Colon (tissue), 2 donors: ENCODE measurements at regions not wholly inside any gene's neighbourhood (a gene's known extent, or its start where the extent isn't known, plus 50 kb on each side); places are given as distances from the start of the nearest gene placed in this dataset.
A peak's percentile ranks its signal among the peaks of the same experiment; 100 is the strongest.
"Not testable (repeated sequence)": the region's sequence is repeated elsewhere in the genome, so short reads cannot be mapped to it uniquely, and the experiment has no call there.

Experiments used
- FAIRE-seq: peaks from 2 replicates; lab custom pipeline; 2012; peaks lifted over from hg19 to GRCh38; lab: Jason Lieb, UNC
- donor health status: control.
- donor health status: control.

DNA sequence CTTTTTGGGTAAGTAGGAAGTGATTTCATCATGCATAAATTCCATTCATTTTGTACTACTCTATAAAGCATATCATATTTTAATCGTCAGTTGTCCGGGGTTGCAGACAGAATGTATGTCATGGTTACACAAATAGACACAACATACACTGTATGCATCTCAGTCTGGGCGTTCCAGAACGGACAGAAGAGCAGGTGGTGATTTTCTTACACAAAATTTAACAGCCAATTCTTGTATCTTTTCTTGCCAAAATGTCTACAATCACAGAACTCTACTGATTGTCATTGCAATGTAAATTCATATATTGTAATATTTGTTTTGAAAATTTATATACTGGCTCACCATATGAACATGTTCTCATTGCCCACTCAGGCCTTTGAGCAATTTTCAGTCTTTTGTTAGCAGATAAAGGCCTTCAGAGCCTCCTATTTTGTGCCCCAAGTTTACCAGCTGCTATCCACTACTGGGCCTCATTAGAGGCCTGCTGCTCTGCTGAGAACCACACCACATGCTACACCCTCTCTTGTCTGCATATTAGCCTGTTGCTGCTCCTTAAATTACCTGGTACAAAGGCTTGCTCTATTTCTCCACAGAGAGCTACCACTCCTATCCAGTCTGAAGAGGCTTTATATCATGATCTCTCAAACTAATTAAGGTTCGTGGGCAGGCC is 61.5 kb downstream of the PRDM13 start:
- FAIRE-seq, result no peak

GRCh38 chr6:99689916-99690685 is 83.5 kb downstream of the PRDM13 start:
- FAIRE-seq, result no peak

DNA sequence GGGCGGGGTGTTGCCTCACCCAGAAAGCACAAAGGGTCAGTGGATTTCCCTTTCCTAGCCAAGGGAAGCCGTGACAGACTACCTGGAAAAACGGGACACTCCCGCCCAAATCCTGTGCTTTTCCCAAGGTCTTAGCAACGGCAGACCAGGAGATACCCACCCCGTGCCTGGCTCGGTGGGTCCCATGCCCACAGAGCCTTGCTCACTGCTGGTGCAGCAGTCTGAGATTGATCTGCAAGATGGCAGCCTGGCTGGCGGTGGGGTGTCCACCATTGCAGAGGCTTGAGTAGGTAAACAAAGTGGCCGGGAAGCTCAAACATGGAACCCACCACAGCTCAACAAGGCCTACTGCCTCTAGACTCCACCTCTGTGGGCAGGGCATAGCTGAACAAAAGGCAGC is 95.7 kb downstream of the PRDM13 start:
- FAIRE-seq, result not testable (repeated sequence)

DNA sequence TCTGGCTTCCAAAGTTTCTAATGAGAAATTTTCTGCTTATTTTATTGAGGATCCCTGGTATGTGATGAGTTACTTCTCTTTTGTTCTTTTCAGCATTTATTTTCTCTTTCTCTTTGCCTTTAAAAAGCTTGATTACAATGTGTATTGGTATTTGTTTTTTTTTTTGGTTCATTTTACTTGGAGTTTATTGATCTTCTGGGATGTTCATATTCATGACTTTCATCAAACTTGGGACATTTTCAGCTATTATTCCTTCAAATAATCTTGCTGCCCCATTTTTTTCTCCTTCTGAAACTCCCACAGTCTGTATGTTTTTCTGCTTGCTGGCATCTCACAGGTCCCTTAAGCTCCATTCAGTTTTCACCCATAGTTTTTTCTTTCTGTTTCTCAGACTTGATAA is 102.4 kb downstream of the PRDM13 start:
- no peak for FAIRE-seq

DNA sequence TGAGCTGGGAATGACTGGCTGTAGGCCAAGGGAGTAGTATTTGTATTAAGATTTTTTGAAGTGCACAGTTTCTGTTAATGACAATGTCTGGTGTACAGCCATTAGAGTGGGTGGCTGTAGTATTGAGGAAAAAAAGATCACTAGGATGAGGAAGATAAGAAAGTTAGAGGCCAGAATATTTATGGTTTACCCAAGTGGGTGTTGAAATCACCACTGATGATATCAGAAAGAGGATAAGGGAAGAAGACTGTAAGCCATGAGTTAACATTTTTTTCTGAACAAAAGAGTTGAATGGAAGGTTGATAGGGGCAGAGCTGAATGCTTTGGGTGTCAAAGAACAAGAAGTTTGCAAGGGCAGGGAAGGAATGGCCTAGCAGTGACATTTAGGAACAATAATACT is 104.7 kb downstream of the PRDM13 start:
- no peak for FAIRE-seq

DNA sequence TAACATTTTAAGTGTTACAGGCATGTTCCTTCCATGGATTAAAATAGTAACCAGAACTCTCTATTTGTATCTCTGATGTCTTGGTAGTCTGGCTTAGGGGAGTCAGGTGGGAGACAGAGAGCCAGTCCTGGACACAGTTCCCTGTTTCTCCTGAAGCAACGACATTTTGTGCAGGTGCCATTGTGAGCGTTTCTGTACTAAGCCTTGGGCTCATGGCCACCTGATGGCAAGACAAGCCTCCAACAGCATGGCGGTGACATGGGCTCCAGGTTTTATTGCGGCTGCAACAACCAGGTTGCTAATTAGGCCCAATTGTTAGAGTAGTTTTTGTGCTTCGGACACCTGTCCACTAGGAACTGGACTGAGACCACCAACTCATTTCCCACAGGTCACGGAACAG is 105.3 kb downstream of the PRDM13 start:
- FAIRE-seq, result no peak

DNA sequence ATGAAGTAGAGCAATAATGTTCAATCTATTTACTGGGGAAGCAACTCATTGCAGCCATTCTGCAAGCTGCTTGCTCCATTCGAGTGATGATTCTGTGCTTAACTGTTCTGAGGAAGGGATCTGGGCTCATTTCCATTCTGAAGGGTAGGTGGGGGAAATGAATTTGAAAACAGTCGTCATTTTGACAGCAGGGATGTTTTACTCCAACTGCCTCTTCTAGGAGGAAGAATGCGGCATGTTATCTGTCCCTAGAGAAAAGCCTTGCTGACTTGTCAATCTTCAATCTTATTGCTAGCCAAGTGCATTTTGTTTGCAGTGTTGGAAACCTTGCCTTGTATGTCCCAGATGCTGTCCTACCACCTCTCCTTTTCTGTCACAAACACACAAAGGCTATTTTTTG is 105.9 kb downstream of the PRDM13 start:
- FAIRE-seq, result no peak

DNA sequence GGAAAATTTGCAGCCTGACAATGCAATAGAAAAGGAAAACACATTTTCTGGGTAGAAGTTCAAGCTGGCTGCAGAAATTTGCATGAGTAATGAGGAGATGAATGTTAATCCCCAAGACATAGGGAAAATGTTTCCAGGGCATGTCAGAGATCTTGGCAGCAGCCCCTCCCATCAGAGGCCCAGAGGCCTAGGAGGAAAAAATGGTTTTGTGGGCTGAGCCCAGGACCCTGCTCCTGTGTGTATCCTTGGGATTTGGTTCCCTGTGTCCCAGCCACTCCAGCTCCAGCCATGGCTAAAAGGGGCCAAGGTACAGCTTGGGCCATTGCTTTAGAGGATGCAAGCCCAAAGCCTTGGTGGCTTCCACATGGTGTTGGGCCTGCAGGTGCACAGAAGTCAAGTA is 115.4 kb downstream of the PRDM13 start:
- not testable (repeated sequence) for FAIRE-seq

DNA sequence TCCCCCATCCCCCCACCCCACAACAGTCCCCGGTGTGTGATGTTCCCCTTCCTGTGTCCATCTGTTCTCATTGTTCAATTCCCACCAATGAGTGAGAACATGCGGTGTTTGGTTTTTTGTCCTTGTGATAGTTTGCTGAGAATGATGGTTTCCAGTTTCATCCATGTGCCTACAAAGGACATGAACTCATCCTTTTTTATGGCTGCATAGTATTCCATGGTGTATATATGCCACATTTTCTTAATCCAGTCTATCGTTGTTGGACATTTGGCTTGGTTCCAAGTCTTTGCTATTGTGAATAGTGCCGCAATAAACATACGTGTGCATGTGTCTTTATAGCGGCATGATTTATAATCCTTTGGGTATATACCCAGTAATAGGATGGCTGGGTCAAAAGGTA is 123.6 kb downstream of the PRDM13 start:
- FAIRE-seq, result not testable (repeated sequence)

DNA sequence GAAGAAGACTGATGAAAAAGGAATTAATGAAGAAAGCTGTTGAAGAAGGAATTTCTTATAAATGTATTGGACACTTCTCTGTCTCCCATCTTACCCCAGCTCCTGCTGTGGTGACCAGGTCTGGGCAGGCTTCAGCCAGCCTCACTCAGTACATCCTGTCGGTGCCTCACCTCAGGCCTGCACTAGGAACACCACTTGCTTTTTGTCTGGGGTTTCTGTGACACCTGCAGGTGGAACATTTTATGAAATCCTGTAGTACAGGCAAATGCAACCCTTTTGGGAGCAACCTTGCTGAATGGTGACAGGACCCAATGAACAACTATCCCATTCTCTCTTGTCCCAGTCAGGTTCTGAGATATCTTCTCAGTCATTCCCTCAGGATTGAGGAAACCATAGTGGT is 129.7 kb downstream of the PRDM13 start:
- FAIRE-seq, result no peak

DNA sequence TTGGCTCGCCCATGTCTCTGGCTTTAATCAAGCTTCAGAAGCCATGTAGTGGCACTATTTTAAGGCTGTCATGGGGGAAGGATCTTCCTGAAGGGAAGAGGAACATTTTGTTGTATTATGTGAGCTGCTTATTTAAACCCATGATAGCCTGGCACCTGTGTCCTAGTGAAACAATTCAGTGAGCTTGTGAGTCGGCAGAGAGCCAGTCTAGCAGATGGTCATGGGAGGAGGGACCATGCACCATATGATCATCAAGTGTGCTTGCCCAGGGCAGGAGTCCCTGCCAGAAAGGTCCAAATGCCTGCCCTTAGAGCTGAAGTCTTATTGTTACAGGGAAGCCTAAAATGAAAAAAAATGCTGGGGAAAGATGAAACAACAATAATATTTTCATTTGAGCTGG is 132.9 kb downstream of the PRDM13 start:
- no peak for FAIRE-seq

DNA sequence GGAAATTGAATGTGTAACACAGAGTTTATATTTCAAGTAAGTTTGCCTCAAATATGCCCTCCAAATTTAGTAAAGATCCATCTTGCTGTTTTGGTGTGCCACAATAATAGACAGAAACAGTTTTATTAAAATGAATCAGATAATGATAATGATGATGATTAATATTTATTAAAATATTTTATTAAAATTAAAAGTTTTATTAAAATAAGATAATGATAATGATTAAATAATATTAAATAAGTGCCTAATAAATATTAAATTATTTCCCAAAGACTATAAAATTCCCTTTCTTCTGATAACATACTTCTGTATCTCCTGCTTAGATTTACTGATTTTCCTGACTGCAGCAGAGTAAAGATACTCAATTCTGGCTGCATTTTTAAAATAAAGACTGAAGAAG is 134.5 kb downstream of the PRDM13 start:
- FAIRE-seq, result peak; percentile 43

GRCh38 chr6:99743647-99744046 is 137.0 kb downstream of the PRDM13 start:
- FAIRE-seq, result no peak

GRCh38 chr6:99745651-99746050 is 139.0 kb downstream of the PRDM13 start:
- FAIRE-seq, result no peak

DNA sequence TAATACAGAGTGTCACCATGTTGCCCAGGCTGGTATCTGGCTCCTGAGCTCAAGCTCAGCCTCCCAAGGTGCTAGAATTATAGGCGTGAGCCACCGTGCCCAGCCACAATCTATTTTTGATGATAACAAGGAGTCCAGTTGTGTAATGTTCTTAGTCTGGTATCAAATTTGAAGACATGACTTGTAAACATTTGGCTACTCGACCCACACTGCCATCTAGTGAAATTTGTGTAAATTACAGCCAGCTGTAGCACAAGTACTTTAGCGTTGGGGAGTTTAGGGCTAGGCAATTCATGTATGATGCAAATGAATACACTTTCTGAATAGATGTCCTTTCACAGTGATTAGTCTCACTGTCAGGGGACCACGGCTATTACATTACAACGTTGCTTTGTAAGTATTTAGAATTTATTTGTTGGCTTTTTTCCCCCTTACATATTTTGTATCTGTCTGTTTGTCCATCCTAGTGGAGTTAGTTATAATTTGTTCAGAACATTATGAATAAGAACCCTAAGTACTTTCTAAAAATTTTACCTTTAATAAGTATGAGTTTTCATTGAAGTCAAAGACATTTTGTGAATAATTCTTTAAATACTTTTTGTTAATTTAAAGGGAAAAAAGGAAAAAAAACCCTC is 139.7 kb downstream of the PRDM13 start:
- FAIRE-seq, result peak; percentile 69

DNA sequence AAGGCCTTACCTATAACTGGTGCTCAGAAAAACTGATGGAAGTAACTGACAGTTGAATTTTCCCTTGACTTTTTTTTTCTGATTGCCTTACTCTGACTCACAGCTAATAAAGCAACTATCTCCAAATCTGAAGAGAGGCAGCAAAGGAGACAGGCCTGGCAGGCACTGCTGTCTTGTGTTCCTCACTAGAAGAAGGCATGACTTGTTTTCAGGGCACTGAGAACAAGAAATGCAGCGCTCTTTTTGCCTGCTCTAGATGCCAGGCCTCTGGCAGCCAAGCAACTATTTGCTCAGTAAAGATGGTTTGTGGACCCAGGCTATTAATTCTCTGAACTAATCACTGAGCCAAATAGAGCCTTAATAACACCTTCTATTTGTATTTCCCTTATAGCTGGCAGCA is 155.1 kb downstream of the PRDM13 start:
- no peak for FAIRE-seq

DNA sequence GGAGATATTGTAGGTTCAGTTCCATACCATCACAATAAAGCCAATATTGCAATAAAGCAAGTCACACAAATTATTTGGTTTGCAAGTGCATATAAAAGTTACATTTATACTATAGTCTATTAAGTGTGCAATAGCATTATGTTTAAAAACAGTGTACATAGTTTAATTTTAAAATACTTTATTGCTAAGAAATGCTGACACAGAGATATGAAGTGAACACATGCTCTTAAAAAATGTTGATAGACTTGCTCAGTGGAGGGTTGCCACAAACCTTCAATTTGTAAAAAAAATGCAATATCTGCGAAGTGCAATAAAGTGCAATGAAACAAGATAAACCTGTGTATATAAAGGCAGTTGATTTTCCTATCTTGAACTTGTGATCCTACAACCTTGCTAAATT is 161.5 kb downstream of the PRDM13 start:
- no peak for FAIRE-seq

DNA sequence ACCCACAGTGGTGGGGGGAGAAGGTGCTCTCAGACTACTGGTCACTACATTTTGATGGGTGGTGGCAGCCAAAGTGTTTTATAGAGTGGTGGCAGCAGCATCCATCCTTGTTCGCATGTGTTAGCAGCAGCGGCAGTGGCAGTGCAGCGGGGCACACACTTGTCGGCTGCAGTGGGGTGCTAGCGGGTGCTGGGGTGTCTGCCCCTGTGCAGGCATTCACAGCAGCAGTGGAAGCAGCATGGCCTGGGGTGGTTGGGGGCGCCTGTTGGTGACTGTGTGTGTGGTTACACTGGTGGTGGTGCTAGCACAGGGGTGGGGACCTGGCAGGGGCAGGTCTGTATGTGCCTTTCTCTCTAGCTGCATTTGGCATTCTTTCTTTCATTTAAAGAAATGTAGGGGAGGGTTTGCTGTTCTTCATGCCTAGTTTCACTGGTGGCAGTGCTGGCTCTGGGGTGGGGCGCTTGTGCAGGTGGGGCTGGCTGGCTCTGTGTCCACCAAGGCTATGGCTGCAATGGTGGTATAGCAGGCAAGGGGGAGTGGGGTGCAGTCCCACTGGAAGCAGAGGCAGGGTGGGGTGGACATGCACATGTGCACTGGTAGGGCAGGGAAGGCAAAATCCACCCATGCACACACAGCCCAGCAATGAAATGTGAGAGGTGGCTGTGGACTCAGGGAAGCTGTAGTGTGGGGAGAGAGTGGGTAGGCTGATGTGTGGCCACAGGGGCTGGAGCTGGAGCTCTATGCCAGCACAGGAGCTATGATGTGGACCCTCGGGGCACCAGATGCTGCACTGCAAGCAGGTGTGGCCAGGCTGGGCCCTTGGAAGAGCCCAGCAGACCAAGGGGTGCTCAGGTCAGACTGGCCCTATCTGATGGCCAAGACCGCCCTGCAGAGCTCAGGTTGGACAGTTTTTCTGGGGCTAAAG is 173.3 kb downstream of the PRDM13 start:
- FAIRE-seq, result no peak

- FAIRE-seq, result no peak
These were observed 173.9 kb downstream of the PRDM13 start for GRCh38 chr6:99780556-99780885.

DNA sequence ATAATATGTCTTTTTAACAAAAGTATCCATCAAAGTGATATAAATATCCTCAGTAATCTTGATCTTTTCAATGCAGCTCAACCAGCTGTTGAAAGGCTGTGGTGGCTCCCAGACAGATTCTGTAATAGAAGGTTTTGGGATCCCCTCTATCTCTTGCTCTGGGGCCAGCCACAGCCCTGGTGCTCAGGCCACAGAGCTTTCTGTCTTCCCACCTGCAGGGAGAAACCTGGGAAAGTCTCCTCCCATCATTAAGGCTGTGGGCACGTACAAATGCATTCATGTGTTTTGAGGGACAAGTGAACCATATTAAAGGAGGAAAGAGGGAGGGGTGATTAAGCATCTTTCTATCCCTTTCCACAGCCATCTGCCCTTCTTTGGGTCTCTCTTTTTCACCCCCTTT is 183.1 kb downstream of the PRDM13 start:
- no peak for FAIRE-seq

DNA sequence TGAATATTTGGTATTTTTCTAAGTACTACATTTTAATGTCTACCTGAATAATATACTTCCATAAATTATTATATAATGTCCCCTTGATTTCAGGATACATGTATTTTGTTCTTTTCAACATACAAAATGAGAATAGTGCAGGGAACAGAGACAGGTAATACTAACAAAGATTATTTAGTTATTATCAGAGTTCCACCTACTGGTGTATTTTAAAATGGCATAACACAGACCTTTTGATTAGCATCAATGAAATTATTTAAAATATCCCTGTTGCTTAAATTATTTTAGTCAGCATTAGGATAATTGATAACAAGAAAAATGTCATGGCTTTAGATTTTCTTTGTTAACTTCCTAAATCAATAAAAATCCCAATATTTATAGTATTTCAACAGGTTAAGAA is 184.0 kb downstream of the PRDM13 start:
- FAIRE-seq, result no peak

DNA sequence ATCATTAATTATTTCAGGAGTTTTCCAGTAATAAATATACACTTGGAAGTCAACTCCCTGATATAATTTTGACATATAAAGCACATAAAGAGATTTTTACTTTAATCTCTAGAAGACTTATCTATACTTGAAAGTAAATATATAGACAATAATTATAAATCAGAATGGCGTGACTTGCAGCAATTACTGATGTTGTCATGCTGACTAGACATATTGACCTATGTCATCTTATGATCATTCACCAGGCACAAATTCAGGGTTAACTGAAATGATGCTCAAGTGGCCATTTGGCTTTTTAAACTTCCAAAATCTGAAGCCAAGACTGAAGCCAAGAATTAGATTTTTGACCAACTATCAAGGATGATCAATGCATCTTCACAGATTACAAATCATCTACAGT is 192.2 kb downstream of the MCHR2 start:
- no peak for FAIRE-seq
